T-helper 1 cell treated with Interleukin-12 subunit alpha and Interleukin-12 subunit beta and Interleukin-4 antibody, amounts not matched to agents 30 μg/mL and 1 μg/mL, for 36 hours (primary cell): ENCODE measurements at regions not wholly inside any gene's neighbourhood (a gene's known extent, or its start where the extent isn't known, plus 50 kb on each side); places are given as distances from the start of the nearest gene placed in this dataset.
"Not testable (repeated sequence)": the region's sequence is repeated elsewhere in the genome, so short reads cannot be mapped to it uniquely, and the experiment has no call there.

Experiments used
- H3K27ac Mint-ChIP-seq: one replicate; pipeline ENCODE4 v1.8.0; 2021; ENCODE audit warnings: mild to moderate bottlenecking, mixed read lengths
- H3K27me3 Mint-ChIP-seq: one replicate; pipeline ENCODE4 v1.8.0; 2021; ENCODE audit warnings: low read depth, mixed read lengths
- H3K36me3 Mint-ChIP-seq: one replicate; pipeline ENCODE4 v1.8.0; 2021; ENCODE audit warnings: low read depth, mixed read lengths
- H3K4me1 Mint-ChIP-seq: one replicate; pipeline ENCODE4 v1.8.0; 2021; ENCODE audit warnings: low read depth, mixed read lengths
- H3K4me3 Mint-ChIP-seq: one replicate; pipeline ENCODE4 v1.8.0; 2021; ENCODE audit warnings: mild to moderate bottlenecking, moderate library complexity, mixed read lengths
- H3K9me3 Mint-ChIP-seq: one replicate; pipeline ENCODE4 v1.8.0; 2021; ENCODE audit warnings: mixed read lengths

GRCh38 chr1:125064029-125064428 is 3879.3 kb downstream of the SRGAP2C start:
- Mint-ChIP-seq H3K36me3 (peaks cover 13% of the 10 kb centered on the region), H3K9me3 (peaks cover 31% of the 10 kb centered on the region)
- not testable (repeated sequence) for H3K4me1 Mint-ChIP-seq, H3K27me3 Mint-ChIP-seq, H3K27ac Mint-ChIP-seq, H3K4me3 Mint-ChIP-seq

- H3K9me3 Mint-ChIP-seq: peaks cover 36% of the 10 kb centered on the region
- no peak overlapping the region for H3K27ac Mint-ChIP-seq
- H3K36me3 Mint-ChIP-seq: peaks cover 14% of the 10 kb centered on the region
- H3K4me1 Mint-ChIP-seq: no peaks in the 10 kb centered on the region
- no peaks in the 10 kb centered on the region for H3K27me3 Mint-ChIP-seq
- H3K4me3 Mint-ChIP-seq: no peak overlapping the region
These were observed 3879.7 kb downstream of the SRGAP2C start for GRCh38 chr1:125064481-125064880.

GRCh38 chr1:125065092-125065820 is 3880.5 kb downstream of the SRGAP2C start:
- H3K36me3 Mint-ChIP-seq: peaks cover 14% of the 10 kb centered on the region
- peaks cover 43% of the 10 kb centered on the region for H3K9me3 Mint-ChIP-seq
- no peaks in the 10 kb centered on the region for H3K27me3 Mint-ChIP-seq
- H3K4me3 Mint-ChIP-seq: no peak overlapping the region
- H3K4me1 Mint-ChIP-seq: no peaks in the 10 kb centered on the region
- H3K27ac Mint-ChIP-seq: no peak overlapping the region

GRCh38 chr1:125065821-125066180 is 3881.0 kb downstream of the SRGAP2C start:
- no peaks in the 10 kb centered on the region for H3K27me3 Mint-ChIP-seq
- H3K4me1 Mint-ChIP-seq: no peaks in the 10 kb centered on the region
- H3K9me3 Mint-ChIP-seq: peaks cover 49% of the 10 kb centered on the region
- no peak overlapping the region for H3K27ac Mint-ChIP-seq
- peaks cover 14% of the 10 kb centered on the region for H3K36me3 Mint-ChIP-seq
- H3K4me3 Mint-ChIP-seq: no peak overlapping the region

- peaks cover 14% of the 10 kb centered on the region for H3K36me3 Mint-ChIP-seq
- no peak overlapping the region for H3K4me3 Mint-ChIP-seq
- H3K4me1 Mint-ChIP-seq: no peaks in the 10 kb centered on the region
- H3K9me3 Mint-ChIP-seq: peaks cover 55% of the 10 kb centered on the region
- no peak overlapping the region for H3K27ac Mint-ChIP-seq
- H3K27me3 Mint-ChIP-seq: no peaks in the 10 kb centered on the region
These were observed 3881.6 kb downstream of the SRGAP2C start for GRCh38 chr1:125066385-125066784.

GRCh38 chr1:125066849-125067248 is 3882.1 kb downstream of the SRGAP2C start:
- not testable (repeated sequence) for H3K27me3 Mint-ChIP-seq, H3K4me1 Mint-ChIP-seq, H3K4me3 Mint-ChIP-seq, H3K27ac Mint-ChIP-seq
- Mint-ChIP-seq H3K36me3 (peaks cover 14% of the 10 kb centered on the region), H3K9me3 (peaks cover 59% of the 10 kb centered on the region)

GRCh38 chr1:125080077-125080476 is 3895.3 kb downstream of the SRGAP2C start:
- H3K36me3 Mint-ChIP-seq: peaks cover 17% of the 10 kb centered on the region
- H3K4me3 Mint-ChIP-seq: no peak overlapping the region
- H3K27me3 Mint-ChIP-seq: no peaks in the 10 kb centered on the region
- H3K27ac Mint-ChIP-seq: no peak overlapping the region
- H3K9me3 Mint-ChIP-seq: peaks cover 73% of the 10 kb centered on the region
- no peaks in the 10 kb centered on the region for H3K4me1 Mint-ChIP-seq

GRCh38 chr1:125085720-125086591 is 3901.2 kb downstream of the SRGAP2C start:
- H3K4me1 Mint-ChIP-seq: no peaks in the 10 kb centered on the region
- H3K36me3 Mint-ChIP-seq: peaks cover 8% of the 10 kb centered on the region
- H3K27ac Mint-ChIP-seq: no peak overlapping the region
- no peaks in the 10 kb centered on the region for H3K27me3 Mint-ChIP-seq
- peaks cover 51% of the 10 kb centered on the region for H3K9me3 Mint-ChIP-seq
- H3K4me3 Mint-ChIP-seq: no peak overlapping the region

GRCh38 chr1:125086611-125087010 is 3901.8 kb downstream of the SRGAP2C start:
- H3K9me3 Mint-ChIP-seq: peaks cover 49% of the 10 kb centered on the region

GRCh38 chr1:125087247-125087646 is 3902.5 kb downstream of the SRGAP2C start:
- Mint-ChIP-seq H3K36me3 (peaks cover 6% of the 10 kb centered on the region), H3K4me3 (no peak overlapping the region), H3K27me3 (no peaks in the 10 kb centered on the region), H3K27ac (no peak overlapping the region), H3K4me1 (no peaks in the 10 kb centered on the region), H3K9me3 (peaks cover 43% of the 10 kb centered on the region)

More at GRCh38 chr1:125086611-125087010, 3901.8 kb downstream of the SRGAP2C start:
- no peak overlapping the region for H3K27ac Mint-ChIP-seq
- peaks cover 6% of the 10 kb centered on the region for H3K36me3 Mint-ChIP-seq
- no peaks in the 10 kb centered on the region for H3K27me3 Mint-ChIP-seq
- no peaks in the 10 kb centered on the region for H3K4me1 Mint-ChIP-seq
- H3K4me3 Mint-ChIP-seq: no peak overlapping the region

- H3K4me3 Mint-ChIP-seq: no peak overlapping the region
- peaks cover 6% of the 10 kb centered on the region for H3K36me3 Mint-ChIP-seq
- peaks cover 42% of the 10 kb centered on the region for H3K9me3 Mint-ChIP-seq
- H3K27ac Mint-ChIP-seq: no peak overlapping the region
- no peaks in the 10 kb centered on the region for H3K4me1 Mint-ChIP-seq
- no peaks in the 10 kb centered on the region for H3K27me3 Mint-ChIP-seq
These were observed 3902.9 kb downstream of the SRGAP2C start for GRCh38 chr1:125087691-125088090.

GRCh38 chr1:125118147-125118993 is 3933.6 kb downstream of the SRGAP2C start:
- Mint-ChIP-seq H3K4me1 (no peaks in the 10 kb centered on the region), H3K27ac (no peak overlapping the region), H3K36me3 (no peaks in the 10 kb centered on the region), H3K27me3 (no peaks in the 10 kb centered on the region), H3K4me3 (no peak overlapping the region), H3K9me3 (peaks cover 25% of the 10 kb centered on the region)

GRCh38 chr1:125119024-125119441 is 3934.3 kb downstream of the SRGAP2C start:
- H3K4me3 Mint-ChIP-seq: no peak overlapping the region
- no peaks in the 10 kb centered on the region for H3K36me3 Mint-ChIP-seq
- no peaks in the 10 kb centered on the region for H3K27me3 Mint-ChIP-seq
- no peaks in the 10 kb centered on the region for H3K4me1 Mint-ChIP-seq
- H3K27ac Mint-ChIP-seq: no peak overlapping the region
- H3K9me3 Mint-ChIP-seq: peaks cover 27% of the 10 kb centered on the region

GRCh38 chr1:125119566-125120205 is 3934.9 kb downstream of the SRGAP2C start:
- not testable (repeated sequence) for H3K4me1 Mint-ChIP-seq, H3K27me3 Mint-ChIP-seq, H3K27ac Mint-ChIP-seq, H3K36me3 Mint-ChIP-seq, H3K4me3 Mint-ChIP-seq
- H3K9me3 Mint-ChIP-seq: peaks cover 32% of the 10 kb centered on the region
